NCI-H524 treated with DMSO at 0.1 percent for 48 hours (cell line): ENCODE measurements at regions not wholly inside any gene's neighbourhood (a gene's known extent, or its start where the extent isn't known, plus 50 kb on each side); places are given as distances from the start of the nearest gene placed in this dataset.
"Not testable (repeated sequence)": the region's sequence is repeated elsewhere in the genome, so short reads cannot be mapped to it uniquely, and the experiment has no call there.

Experiments used
- DNase-seq: peaks from one replicate; lab custom pipeline; 2025; lab: John Stamatoyannopoulos, UW

DNA sequence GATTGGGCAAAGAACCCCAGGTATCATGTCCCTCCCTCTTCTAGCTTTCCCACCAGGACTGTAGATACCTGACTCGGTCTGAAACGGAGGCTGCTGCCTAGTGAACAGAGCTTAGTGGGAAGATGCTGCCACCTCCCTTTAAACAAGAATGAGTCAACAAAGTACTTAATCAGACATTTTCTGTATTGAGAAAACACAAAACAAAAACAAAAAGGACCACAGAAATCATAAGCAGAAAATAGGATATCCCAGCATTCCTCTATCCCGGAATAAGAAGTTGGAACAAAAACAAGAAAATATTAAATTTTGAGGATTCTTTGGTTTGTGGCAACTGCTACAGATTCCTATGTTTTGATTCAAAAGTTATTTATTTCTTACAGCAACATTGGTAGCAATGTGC is 51.7 kb upstream of the COL8A1 start:
- no peak for DNase-seq

DNA sequence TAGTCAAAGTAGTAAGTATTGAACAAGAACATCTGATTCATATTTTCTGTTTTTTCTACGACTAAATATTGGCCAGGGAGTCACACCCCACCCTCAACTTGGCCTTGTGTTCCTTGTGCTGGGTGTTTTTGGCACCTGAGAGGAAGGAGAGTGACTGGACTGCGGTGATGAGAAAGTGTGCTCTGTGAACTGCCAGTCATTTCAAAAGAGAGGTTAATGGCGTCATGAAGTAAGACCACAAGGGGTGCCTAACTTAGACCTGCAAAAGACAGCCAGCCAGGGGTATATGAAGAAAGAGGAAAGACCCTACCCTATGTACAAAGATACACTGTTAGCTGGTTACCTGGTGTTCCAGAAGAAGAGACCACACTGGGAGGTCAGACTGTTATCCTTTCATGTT is 58.4 kb upstream of the COL8A1 start:
- no peak for DNase-seq

DNA sequence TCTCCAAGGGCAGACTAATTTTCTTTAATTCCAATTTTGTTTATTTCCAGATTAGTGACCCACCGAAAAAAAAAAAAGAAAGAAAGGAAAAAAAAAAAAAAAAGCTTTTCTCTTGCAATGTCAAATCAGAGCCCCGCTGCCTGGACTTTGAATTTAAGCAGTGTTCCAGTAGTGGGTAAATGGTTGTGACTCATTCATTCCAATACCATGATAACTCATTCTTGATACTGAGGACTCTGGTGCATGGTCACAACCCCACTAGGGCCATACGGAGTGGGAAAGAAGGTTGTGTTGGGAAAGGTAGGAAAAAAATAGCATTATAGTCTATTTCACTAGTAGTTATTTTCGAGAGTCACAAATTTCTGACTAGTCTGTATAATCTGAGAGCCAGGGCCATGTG is 59.1 kb upstream of the COL8A1 start:
- DNase-seq: no peak

DNA sequence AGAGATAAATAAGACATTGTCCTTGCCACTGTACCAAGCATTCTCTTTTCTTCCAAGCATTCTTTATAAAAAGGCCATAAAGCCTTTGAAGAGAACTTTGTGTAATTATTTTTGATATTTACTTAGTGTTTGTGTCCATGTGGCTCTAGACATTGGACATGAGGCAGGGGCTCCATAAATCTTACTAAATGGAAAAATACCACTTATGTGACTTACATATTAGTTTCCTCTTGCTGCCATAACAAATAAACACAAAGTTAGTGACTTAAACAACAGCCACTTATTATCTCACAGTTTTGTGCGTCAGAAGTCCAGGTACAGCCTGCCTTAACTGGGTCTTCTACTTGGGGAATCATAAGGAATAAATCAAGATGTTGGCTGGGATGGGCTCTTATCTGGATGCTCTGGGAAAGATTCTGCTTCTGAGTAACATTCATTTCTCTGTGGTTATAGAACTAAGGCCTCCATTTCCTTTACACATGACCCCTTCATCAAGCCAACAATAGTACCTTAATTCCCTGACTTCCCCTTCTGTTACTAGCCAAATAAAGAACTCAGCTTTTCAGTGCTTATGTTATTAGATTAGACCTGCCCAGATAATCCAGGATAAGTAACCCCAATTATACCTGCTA is 59.9 kb upstream of the COL8A1 start:
- DNase-seq: no peak

DNA sequence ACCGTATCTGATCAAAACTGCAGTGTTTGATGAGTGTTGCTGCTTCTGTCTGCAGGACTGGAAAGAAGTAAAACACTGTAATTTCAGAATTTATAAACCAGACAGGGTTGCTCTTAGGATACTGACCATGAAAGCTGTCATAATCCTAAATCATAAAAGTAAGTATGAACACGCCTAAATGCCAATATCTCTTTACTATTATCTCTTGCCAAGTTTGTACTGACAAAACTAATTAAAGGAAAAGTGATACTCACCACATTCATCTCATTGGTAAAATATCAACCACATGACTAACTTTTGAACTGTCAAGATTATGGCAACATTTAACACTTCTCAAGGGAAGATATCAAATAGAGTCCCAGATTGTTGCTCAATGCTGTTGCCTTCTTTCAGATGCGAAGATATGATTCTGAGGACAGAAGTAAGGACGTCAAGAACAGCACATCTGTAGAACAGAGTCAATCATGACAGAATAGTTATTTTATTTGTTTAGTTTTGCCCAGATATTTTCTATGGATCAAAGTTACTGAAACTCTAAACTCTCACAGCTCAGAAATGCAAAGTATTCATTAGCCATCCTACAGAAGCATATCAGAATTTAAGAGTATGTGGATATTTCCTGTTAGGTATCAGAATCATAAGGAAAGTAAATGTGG is 61.4 kb upstream of the COL8A1 start:
- DNase-seq: no peak

DNA sequence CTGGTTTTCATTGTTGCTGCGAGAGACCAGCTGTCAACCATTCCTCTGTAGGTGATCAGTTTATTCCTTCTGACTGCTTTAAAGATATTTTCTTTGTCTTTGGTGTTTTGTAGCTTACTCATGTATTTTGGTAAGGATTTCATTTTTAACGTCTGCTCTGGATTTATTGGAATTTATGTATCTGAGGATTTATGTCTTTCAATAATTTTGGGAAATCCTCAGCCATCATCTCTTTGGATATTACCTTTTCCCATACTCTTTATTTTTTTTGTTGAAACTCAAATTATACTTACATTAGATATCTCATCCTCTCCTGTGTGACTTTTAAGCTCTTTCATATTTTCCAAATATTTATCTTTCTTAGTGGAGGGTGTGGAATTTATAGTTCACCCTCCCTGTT is 62.7 kb upstream of the COL8A1 start:
- DNase-seq: no peak

DNA sequence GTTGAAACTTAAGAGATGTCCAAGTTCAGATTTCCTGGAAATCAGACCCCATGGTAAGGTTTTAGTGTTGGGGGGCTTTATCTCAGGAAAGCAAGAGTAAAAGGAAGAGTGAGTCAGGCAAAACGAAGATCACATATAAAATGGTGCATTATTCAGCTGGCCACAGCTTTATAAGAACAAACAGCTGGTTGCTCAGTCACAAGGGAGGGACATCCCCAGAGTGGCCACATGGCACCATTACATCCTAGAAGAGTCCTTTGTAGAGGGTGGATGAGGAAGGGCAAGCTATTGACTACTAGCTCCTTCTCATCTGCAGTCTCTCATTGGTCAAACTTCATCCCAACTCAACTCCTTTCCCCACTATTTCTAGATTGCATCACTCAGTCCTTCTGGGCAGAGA is 68.3 kb upstream of the COL8A1 start:
- DNase-seq: no peak

DNA sequence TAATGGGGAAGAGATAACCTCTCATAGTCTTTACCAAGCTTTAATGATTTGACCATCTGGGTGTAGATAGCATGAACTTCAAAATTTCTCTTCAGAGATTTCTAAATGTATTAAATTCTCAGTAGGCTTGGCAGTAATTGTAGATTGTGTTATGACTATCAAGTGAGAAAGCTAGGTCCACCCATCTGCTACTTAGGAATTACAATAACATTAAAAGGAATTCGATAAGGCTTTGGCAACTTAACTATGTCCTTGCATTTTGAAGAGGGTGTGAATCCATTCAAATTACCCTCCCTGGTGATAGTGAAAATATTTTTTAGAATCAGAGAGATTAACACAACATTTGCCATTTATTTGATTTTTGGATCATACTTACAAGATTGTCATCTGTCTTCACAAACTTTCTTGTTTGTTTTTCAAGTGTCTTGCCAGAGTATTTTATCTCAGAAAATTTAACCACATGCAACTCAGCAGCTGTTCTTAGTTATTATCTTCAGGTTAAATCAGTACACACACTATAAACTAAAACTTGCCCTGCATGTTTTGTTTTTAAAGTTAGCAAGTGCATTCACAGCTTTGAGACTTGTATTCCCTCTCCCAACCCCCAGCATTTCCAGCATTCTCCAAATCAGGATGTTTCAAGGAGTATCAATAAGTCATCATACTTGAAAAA is 69.6 kb upstream of the COL8A1 start:
- DNase-seq: peak; percentile 74

DNA sequence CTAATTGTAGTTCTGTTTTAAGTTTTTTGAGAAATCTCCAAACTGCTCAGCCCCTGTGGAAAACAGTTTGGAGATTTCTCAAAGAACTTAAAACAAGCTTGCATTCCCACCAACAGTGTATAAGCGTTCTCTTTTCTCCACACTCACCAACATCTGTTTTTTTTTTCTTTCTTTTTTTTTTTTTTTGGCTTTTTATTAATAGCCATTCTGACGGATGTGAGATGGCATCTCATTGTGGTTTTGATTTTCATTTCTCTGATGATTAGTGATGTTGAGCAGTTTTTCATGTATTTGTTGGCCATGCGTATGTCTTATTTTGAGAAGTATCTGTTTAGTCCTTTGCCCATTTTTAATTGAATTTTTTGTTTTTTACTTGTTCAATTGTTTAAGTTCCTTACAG is 73.1 kb upstream of the COL8A1 start:
- DNase-seq: no peak

DNA sequence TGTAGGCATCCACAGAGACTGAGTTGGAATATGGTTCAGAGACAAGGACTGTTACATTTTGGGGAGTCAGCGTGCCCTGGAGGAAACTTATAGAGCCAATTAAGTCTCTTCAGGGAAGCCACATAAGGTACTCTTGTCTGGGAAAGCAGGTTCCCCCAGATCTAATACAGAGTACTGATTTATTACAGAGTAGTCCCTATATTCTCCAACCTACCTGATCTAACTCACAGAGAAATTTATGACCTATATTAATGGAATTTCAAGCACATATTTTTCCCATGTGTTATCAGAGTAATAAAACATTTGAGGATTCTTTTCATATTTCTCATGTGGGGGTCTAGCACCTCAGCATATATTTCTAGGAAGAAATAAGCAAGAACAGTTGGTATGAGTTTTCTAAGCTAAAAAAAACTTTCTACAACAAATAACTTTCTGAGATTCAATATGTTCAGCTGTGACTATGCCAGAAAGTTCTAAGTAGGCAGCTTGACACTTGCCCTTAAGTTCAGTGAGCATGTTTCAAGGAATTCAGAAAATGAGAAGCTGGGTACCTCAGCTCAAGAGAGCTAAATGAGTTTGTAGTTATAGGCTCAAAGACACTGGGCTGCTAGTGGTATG is 75.3 kb upstream of the COL8A1 start:
- no peak for DNase-seq

DNA sequence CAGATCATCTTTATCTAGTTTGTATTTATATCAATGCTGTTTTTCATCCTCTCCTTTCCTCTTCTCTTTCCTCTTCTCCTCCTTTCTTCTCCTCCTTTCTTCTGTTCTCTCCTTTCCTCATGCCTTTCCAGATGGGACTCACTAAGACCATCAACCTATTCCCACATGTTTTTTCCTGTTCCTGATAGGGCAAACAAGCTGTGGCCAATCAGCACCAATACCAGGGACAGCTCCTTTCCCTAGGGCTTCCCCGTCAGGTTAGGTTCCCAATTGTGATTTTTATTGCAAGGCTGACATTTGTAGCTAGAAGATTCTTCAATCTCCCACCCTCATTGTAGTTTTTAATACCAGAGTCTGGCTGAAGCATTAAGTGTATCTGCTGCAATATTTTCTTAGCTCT is 76.3 kb upstream of the COL8A1 start:
- DNase-seq: no peak

DNA sequence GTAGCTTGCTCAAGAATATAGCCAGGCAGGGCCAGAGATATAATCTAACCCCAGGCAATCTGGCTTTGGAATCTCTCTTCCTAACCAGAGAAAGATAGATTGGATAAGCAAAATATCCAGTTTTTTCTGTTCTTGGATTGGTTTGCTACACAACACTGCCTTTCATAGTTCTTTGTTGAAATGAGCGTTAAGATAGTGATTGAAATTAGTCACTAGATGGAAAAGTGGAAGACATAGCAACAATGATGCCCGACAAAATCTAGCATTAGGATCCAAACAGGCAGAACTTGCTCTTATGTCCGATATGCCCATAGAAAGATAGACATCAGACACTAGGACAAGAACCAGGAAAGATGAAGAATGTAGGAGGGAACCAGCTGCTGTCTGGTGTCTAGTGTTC is 77.3 kb upstream of the COL8A1 start:
- DNase-seq: no peak

DNA sequence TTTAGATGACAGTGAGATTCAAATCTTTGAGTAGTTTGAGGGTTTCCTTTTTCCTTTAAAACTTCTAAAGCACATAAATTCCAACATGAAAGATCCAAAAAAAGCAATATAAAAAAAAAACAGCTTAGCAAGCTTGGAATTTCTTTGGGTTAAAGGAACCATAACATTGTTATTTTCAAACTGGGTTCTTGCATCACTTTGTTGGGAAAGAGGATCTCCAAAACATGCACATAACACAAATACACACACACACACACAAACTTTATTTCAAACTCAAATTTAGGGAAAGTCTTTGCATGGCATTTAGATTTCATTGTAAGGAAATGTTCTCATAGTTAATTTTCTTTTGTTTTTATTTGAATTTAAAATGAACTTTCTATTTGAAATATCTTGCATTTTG is 79.2 kb upstream of the COL8A1 start:
- no peak for DNase-seq

DNA sequence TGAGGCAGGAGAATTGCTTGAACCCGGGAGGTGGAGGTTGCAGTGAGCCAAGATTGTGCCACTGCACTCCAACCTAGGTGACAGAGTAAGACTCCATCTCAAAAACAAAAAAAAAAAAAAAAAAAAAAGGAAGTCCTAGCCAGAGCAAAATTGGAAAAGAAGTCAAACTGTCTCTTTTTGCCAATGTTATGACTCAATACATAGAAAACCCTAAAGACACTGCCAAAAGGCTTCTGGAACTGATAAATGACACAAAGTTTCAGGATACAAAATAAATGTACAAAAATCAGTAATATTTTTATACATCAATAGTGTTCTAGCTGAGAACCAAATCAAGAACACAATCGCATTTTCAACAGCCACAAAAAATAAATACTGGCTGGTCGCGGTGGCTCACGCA is 82.5 kb upstream of the COL8A1 start:
- DNase-seq: not testable (repeated sequence)

DNA sequence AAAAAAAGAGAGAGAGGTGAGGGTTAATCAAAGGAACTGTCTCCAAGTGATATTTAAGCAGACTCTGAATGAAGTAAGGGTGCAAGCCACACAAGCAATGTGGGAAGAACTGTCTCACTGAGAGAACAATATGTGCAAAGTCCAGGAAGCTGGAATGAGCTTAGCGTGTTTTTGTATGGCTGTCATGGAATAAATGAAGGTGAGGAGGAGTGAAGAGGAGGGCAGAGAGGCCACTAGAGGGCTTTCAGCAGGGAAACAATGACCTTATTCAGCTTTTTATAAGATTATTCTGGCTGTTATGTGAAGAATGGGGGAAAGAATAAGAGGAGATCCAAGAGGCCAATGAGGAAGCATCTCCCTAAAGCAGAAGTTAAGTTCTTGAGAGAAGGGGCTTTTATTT is 86.9 kb upstream of the COL8A1 start:
- no peak for DNase-seq

DNA sequence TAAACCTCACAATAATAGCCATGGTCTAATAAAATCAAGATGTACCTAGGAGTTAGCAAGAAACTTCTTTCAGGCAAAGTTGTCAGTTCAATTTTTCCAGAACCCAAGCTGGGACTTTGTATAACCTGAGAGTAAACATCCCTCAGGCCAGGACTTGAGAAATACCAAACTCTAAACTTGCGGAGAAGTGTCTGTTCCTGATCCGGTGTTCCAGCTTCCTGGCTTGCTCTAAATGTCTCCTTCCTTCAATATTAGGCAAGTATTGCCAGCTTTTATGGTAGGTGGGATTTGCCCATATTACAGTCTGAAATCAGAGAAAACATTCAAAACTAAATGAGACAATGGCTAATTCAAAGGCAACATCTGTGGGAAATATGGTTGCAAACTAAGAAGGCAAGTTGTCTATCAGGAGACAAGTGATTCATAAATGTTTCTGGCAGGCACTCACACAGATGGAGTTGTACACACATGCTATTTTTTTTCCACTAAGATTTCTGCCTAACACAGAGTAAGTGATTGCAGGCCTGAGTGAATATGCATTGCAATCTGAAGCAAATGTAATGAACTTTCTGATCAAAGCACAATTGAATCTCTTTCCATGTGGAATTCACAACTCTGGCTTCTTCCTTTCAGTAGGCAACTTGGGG is 88.3 kb upstream of the COL8A1 start:
- DNase-seq: no peak

DNA sequence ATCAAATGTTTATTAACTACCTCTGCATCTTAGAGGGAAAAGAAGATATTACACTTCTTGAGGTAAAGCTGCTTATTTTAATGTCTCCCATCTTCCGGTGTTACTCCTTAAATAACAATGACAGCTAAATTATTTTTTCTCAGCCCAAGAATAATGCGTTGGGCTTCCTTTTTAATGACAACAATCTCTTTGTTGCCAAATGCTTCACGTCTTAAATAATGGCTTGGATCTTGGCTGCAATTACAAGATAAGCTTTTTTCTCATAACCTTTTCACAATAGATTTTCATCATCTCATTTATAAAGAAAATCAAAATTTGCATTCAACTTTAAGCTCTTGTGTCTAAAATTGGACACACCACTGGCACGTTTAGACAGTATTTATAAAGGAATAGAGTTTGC is 89.2 kb upstream of the COL8A1 start:
- no peak for DNase-seq

DNA sequence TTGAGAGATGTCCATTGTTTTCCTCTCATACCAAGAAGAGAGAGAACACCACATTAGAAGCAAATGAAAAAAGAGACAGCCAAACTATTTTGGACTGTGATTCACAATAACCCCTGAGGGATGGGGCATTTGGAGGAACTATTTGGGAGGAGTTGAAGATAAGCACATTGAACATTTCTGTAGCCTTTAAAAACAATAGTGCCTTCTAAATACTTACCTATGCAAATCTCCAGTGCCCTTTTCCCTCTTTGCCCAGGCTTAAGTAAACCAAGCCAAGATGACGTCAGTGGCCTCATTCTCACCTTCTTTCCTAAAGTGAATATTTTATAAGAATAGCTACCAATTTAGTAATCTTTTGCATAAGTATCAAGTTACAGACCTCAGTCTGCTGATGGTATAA is 89.7 kb upstream of the COL8A1 start:
- DNase-seq: no peak

DNA sequence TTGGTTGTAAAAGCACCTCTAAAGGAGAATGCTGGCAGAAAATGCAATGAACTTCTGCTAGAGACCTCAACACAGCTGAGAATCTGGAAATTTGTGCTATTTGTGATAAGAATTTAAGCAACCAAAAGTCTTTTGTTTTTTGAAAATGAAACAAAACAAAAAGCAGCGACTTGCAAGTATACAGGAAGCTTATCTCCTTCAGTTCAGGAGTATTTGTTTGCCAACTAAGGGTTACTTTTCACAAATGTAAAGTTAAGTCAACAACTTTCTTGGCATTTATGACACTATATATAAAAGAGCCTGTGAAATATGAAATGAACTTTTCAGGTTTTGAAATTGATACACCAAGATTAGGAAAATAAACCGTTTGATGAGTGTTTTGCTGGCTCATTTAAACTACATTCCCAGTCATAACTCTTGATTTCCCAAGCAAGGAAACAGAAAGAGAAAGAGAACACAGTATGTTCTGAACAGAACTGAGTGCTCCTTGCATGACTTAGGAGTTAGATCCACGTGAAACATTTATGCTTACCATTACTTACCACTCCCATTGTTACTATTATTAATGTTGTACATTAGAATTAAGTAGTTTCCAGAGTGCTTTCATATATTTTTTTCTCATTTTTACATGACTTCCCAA is 92.3 kb upstream of the COL8A1 start:
- no peak for DNase-seq

DNA sequence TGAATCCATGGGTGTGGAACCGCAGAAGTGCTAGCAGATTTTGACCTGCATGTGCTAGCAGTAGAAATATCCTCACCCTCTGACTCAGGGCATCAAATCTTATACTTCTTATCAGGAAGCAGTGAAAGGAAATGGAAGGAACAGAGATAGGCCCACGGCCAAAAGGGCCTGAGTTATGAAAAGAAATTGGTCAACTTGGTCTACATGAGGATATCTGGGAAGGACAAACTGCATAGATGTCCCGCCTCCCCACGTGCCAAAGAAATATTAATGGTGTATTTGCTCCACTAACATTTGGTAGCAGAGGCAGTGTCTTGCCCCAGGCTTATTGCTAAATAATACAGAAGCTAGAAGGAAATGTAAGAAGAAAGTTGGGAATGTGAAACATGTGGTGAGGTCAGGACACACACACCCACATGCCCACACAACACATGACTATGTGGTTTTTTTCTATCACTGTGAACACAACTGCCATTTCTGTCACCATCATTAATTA is 93.6 kb upstream of the COL8A1 start:
- no peak for DNase-seq

DNA sequence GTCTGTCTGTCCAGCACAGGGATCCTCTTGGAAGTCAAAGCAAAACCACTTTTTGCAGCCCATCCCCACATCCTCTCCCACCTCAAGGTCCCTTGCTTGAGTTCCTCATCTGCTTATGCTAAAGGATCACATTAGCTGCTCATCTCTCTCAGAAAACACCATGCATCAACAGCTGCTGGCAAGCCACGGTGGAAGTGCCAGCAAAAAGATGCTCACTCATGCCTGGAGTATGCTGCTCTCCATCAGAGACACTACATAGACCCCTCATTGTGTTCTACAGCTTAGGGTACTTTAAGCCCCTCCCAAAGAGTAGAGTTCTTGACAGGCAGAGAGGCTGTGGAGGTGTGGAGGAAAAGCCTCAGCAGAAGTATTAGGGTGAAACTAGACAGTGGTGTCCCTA is 94.6 kb upstream of the COL8A1 start:
- DNase-seq: no peak
